ENCODE measurements at regions not wholly inside any gene's neighbourhood (a gene's known extent, or its start where the extent isn't known, plus 50 kb on each side); places are given as distances from the start of the nearest gene placed in this dataset.
"Not testable (repeated sequence)": the region's sequence is repeated elsewhere in the genome, so short reads cannot be mapped to it uniquely, and the experiment has no call there.

DNA sequence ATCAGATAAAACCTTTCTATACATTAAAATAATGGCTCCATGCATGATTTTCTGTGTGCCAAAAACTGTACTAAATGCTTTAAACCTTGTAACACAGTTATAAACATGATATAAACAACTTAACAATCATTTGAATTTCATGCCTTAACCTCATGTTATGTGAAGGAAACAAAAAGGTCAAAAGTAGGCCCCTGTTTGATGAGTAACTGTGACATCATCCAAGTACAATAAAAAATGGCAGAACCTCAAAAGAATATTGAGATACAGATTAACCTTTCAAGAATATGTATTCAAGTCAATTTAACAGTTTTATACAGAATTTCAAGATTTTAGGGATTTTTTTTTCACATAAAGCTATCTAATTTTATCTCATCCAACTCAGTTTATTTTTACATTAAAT, 310.7 kb upstream of the DCN start:
- DNase-seq = no peak

DNA sequence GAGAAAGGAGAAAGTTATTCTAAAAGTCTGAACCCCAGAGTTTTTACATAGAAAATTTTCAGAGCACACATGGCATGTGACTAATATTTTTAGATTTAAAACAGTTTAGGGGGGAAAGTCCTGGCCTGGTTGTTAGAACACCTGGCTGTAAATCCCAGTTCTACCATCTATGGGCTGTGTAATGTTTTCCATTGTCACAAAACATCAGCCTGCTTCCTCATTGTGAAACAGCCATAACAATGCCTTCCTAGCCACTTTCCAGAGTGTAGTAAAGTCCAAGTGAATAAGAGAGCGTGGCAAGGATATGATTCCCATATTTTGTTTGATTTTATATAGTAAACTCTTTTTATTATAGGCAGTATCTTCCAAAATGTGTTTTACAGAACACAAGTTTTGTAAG, 310.0 kb upstream of the DCN start:
- no peak for DNase-seq

DNA sequence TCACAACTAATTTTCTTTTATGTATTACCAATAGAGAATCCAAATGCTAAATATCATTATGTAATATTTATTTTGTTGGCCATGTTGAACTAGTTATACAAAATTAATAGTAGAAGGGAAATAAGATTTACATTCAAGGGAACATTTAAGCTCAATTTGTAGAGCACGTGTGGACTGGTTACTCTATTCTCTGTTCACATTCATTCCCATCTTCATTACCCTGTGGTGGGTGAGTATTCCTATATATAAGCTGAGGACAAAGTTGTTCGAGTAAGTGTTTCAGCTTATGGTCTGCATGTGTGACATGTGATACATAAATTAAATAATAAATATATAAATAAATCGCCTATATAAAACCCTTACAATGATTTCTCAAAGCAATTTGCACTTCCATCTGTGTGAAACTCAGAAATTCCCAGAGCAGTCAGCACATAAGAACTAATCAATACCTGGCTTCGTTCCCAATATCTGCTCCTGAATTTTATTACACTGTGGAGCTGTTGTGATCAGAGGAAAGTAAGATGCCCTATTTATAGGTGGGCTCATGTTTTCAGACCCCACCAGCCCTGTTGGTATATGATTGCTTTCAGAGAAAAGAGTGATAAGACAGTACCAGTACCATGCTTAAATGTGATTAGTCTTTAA, 308.2 kb upstream of the DCN start:
- DNase-seq = no peak

DNA sequence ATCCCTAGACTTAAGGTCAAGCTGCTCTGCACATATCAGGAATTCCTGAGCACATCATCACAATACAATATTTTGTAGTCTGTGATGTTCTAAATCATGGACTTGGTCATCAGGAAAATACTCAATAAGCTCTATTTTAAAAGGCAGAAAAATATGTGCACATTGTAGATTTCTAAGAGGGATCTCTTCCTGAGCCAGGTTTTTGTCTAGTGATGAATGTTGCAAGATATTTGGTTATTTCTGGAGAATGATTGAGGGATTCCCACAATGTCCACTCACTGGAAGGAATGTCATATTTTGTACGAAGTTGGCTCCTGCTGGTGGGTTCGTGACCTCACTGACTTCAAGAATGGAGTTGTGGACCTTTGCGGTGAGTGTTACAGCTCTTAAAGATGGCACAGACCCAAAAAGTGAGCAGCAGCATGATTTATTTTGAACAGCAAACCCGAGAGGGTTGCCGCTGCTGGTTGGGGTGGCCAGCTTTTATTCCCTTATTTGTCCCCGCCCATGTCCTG, 300.9 kb upstream of the DCN start:
- no peak for DNase-seq

DNA sequence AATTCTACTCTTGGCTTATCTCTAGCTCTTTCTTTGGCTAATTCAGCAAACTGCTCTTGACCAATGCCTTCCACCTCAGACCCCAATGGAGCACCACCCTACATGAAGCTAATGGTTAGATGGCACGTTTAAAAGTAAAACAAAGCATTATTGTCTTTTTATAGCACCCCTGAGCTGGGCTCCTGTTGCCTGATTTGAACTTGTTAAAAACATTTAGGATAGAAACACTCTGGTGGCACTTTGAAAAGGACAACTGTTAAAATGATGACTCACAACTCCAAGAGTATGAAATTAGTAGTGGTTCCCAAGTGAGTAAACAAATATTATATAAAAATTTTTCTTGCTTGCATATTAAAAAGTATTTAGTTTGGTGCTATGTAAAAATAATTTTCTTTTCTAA, 299.6 kb upstream of the DCN start:
- DNase-seq = no peak

DNA sequence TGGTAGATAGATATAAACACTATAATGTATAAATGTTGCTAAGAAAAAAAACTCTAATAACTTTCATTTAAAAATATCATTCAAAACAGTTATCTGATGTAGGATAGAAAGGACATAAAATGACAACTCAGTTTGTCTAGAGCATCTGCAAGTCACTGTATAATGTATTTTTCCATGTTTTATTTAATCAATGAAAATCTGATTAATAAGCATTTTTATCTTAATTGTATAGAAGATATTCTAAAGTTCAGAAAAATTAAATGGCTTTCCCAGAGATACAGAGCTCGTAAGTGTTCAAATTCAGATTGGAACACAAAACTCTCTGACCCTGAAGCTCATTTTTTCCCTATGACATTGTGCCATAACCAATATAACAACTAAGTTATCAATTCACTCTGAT, 295.9 kb upstream of the DCN start:
- no peak for DNase-seq

DNA sequence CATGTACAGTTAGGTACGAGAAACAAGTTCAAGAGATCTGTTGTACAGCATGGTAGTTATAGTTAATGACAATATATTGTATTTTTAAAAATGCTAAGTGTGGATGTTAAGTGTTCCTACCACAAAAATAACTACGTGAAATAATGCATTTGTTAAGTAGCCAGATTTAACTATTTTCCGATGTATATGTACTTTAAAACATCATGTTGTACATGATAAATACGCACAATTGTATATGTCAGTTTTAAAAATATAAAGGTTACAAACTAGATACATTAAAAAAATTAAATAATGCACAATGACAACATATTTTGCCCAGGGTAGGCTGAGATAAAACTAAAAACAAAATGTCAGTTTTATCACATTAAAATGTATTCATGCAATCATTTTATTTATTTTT, 285.1 kb upstream of the DCN start:
- no peak for DNase-seq

DNA sequence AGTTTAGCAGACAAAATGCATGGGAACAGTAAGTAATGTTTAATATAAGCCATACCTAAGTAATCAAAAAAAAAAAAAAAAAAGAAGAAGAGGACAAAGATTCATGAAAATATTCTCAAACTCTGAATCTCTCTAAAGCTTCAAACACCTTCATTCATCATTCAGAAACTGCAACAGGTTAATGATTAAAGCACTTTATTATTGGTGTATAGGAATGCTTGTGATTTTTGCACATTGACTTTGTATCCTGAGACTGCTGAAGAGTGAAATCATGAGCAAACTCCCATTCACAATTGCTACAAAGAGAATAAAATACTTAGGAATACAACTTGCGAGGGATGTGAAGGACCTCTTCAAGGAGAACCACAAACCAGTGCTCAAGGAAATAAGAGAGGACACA, 278.4 kb upstream of the DCN start:
- no peak for DNase-seq

DNA sequence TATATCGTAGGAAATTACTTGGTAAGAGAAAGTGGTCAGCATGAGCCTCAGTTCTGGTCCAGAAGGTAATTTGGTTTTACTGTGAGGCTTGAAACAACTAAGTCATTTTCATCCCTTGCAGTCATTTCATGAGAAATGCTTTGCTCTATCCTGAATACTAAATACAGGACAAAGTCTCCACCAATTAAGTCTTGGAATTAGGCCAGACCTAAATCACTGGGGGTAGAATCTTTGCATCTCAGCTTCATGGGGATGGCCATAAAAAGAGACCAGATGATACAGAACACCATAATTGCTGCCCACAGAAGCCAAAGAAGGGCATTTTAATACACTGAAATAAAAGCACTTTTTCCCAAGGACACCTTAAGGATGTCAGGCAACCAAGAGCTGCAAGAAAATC, 277.9 kb upstream of the DCN start:
- DNase-seq = no peak

DNA sequence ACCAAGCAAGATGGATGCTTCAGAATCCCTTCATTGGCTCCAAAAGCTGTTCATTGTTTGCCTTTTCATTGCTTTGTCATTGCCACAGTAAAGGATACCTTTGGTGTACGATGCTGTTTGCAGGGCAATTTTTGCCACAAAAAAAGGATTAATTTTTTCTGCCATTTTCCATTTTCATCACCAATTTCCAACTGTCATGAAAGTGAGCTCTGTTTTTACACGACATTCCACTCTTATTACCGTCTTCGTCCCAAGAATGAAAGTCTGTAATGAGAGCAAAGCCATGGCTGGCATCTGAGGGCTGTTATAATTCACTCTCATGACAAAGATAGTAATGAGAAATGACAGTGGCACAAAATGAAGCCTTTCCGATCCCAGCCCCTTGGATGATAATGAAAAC, 272.7 kb upstream of the DCN start:
- DNase-seq = no peak

DNA sequence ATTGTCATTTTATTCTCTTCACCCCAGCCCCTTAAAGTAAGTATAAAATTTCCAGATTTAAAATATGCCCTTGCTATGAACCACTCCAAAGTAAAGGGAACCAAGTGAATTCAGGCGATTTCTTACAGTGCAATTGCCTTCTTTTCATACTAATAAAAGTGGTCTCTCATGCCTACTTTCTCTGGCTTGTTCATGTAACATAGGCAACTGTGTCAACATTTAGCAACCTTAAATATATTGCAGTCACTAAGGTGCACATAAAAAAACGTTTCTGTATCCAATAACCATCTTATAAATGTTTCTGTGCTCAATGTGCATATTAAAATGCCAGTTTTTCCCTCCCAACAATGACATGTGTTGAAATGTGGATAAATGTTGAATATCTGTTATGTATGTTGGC, 271.6 kb upstream of the DCN start:
- DNase-seq = no peak

DNA sequence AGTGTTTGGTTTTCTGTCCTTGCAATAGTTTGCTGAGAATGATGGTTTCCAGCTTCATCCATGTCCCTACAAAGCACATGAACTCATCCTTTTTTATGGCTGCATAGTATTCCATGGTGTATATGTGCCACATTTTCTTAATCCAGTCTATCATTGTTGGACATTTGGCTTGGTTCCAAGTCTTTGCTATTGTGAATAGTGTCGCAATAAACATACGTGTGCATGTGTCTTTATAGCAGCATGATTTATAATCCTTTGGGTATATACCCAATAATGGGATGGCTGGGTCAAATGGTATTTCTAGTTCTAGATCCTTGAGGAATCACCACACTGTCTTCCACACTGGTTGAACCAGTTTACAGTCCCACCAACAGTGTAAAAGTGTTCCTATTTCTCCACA, 269.8 kb upstream of the DCN start:
- DNase-seq = not testable (repeated sequence)

DNA sequence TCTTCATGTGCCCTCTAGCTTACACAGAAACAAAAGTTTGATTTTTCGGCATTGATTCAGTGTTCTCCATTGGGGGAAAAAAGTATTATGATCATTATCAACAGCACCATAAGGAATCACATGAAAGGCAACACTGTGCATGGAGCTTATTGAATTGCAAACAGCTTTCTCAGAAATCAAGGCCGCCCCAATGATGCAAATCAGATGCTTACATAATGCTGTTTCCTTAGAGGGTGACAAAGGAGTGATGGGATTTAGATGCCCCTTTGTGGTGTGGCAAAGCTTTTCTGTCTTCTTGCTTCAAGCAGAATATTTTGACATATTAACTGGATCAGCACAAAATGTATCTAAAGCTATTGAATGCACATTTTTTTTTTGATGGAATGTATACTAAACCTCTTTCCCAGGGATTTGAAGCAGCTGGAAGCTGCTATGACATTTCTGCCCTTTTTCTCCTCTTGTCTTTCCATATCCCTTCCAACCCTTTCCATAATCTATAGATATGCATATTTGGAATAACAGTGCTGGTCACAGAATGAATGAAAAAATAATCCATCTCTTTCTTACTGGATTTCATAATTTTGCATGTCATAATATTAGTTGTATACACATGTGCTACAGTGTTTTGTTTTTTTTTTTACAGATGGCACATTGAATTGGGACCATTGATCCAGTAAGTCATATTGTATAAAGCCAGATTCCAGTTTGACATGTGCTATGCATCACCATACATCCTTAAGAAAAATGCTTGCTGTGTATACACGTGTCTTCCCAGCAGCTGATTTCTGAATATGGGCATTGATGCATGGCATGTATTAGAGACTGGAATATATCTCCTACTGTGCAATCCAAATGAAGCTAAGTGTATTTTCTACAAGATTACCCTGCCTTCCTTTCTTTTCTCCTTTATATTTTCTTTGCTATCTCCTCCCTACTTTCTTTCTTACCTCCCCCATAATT, 259.7 kb upstream of the DCN start:
- no peak for DNase-seq

DNA sequence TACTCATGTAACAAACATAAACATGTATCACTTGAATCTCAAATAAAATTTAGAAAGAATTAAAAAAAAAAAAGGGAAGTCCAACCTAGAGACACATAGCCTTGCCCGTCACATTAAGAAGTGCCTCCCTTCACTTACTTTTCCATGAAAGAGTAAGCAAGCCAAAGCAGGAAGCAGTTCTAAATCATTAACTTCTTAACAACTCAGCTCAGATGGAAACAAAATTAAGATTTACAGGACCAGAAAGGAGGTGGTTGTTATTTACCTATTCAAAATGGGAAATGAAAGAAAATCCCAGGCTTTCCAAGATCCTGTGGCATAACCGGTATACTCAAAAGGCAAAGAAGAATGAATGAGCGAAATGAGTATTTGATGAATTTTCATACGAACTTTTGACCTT, 258.6 kb upstream of the DCN start:
- DNase-seq = no peak

DNA sequence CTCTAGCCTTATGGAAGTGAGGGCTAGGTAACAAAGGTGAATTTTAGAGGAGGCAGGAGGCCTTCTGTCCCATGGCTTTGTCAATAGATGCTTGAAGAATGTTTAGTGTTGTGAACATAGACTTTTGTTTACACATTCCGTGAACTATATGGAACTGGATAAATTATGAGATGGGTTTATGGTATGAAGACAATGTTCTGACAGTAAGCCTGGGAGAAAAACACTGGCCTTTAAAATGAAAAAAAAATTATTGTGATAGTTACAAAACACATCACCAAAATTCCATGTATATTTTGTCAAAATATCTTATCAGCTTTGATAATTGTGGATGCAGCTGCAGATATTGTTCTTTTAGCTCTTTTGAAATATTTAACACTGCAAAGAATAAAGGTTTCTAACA, 251.5 kb upstream of the DCN start:
- no peak for DNase-seq

DNA sequence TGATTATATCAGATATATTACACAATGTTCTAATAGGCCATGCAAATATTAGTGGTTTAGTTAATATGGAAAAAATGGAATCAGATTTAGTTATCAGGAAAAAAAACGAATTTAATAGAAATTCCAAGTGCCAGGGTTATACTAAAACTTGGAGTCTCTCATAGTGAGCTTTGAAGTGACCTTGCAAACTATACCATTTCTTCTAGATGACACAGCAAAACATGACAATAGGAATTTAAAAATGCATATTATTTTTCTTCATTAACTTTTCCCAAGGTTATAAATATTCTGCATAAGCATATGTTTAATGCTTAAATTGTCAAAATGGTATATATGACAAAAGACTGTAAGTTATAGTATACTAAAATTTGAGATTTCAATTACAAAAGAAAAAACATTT, 250.1 kb upstream of the DCN start:
- DNase-seq = no peak

DNA sequence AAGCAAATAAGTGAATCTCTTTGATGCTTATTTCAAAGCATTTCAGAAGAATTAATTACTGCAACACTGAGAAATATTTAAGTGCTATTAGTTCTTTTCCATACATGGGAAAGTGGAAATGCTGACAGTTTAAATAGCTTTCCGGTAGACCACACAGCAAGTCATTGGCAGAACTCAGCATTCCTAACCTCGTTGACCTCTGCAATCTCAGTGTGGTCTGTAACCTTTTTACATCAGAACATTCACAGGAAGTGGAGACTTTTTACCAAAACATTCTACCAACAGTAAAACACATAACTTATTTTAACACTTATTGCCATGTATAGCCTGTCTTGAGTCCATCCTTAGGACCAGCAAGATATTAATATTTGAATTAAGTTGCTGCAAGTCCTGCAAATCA, 249.5 kb upstream of the DCN start:
- DNase-seq = no peak

DNA sequence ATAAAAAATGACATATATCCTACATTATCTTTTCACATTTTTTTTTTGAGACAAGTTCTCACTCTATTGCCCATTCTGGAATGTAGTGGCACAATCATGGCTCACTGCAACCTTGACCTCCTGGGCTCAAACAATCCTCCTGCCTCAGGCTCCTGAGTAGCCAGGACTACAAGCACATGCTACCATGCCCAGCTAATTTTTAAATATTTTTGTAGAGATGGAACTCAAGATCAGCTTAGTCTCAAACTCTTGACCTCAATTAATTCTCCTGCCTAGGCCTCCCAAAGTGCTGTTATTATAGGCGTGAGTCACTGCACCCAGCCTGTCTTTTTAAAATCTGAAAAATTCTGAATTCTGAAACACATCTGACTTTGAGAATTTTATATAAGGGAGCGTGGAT, 241.9 kb upstream of the DCN start:
- no peak for DNase-seq

DNA sequence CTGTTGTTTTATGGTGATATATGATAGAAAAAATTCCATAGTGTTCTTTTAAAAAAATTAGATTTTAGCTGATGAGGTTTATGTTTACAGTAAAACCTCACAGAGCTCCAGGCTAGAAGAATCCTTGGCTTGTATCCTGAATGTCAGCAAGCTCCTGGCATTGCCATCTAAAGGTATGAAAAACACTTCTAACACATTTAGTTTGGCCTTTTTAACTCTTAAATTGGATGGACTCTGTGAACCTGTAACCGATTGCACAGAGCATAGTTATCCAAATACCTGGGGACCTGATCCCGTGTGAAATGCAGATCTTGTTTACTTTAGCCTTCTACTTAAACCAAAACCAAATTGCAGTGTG, 241.1 kb upstream of the DCN start:
- no peak for DNase-seq

DNA sequence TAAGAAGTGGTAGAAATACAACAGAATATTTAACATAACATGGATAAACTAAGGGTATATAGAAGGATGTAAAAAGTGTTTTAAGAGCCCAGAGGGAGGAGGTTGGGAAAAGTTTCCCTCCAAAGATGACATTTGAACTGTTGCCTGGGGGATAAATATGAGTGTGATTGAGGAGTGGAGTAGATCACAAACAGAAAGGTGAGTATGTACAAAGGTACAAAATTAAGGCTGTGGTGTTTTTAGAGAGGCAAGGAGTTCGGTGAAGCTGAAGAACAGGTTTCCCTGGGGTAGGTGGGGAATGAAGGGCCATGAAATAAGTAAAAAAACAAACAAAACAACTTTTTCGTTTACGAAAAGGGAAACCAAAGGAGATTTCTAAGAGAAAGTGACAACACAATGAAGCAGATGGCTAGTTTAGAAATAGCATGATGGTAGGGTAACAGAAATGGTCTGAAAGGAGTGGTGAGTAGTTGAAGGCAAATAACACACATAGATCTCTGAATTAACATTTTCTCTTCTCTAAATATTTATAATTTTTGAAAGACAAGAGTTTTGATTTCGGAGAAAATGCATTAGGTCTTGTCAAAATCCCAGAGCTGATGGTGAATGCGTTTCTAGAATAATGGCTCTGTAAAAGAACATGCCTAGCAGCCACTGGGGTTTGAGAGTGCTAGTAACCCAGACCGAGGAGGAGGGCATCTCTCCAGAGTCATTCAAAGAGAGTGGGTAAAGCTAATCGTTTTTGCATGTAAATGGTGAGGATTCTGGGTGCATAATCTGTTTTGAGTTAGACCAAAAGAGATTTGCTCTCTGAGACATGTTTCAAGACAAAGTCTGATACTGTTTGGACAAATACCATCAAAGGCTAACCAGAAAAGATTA, 240.4 kb upstream of the DCN start:
- DNase-seq = no peak

DNA sequence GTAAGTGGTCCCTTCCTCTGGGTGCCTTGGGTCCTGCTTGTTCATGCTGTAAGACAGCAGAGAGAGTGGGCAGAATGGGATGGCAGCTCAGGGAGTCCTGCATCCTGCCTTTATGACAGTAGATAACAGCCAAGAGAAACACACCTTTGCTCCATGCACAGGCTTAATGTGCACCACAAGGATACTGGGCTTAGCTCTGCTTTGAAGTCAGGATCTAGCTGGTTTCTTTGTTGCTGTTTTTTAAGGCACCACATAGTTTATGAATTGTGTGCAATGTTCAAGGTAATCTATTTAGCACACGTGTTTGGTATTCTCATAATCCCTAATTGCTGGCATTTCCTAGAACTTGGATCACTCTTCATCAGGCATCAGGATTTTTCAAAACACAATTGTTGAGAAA, 239.5 kb upstream of the DCN start:
- no peak for DNase-seq

DNA sequence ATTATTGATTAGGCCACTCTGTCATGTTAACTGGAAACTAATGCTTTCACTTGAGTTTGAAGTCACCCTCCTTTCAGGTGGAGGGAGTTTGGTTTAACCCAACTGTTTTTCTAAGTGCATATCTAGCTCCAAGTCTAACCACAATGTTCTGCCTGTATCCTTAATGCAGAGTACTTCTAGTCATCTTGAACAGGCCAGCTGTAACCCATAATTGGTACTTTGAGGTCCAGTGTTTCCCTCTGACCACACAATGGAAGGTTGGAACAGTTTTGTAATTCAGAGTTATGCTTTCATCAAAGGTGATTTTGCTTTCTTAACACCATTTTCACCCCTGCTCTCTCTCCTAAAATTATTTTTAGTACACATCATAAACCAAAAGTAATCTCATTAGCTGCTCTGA, 237.2 kb upstream of the DCN start:
- no peak for DNase-seq

Data from stimulated activated CD4-positive, alpha-beta T cell treated with anti-CD3 and anti-CD28 coated beads, Interleukin-15, amount 100 ng/mL, for 24 hours (primary cell).